T-helper 1 cell treated with Interleukin-12 subunit alpha and Interleukin-12 subunit beta and Interleukin-4 antibody, amounts not matched to agents 30 μg/mL and 1 μg/mL, for 36 hours (primary cell): ENCODE measurements at regions not wholly inside any gene's neighbourhood (a gene's known extent, or its start where the extent isn't known, plus 50 kb on each side); places are given as distances from the start of the nearest gene placed in this dataset.

Experiments used
- H3K27ac Mint-ChIP-seq: one replicate; pipeline ENCODE4 v1.8.0; 2021; ENCODE audit warnings: mild to moderate bottlenecking, mixed read lengths
- H3K27me3 Mint-ChIP-seq: one replicate; pipeline ENCODE4 v1.8.0; 2021; ENCODE audit warnings: low read depth, mixed read lengths
- H3K36me3 Mint-ChIP-seq: one replicate; pipeline ENCODE4 v1.8.0; 2021; ENCODE audit warnings: low read depth, mixed read lengths
- H3K4me1 Mint-ChIP-seq: one replicate; pipeline ENCODE4 v1.8.0; 2021; ENCODE audit warnings: low read depth, mixed read lengths
- H3K4me3 Mint-ChIP-seq: one replicate; pipeline ENCODE4 v1.8.0; 2021; ENCODE audit warnings: mild to moderate bottlenecking, moderate library complexity, mixed read lengths
- H3K9me3 Mint-ChIP-seq: one replicate; pipeline ENCODE4 v1.8.0; 2021; ENCODE audit warnings: mixed read lengths

DNA sequence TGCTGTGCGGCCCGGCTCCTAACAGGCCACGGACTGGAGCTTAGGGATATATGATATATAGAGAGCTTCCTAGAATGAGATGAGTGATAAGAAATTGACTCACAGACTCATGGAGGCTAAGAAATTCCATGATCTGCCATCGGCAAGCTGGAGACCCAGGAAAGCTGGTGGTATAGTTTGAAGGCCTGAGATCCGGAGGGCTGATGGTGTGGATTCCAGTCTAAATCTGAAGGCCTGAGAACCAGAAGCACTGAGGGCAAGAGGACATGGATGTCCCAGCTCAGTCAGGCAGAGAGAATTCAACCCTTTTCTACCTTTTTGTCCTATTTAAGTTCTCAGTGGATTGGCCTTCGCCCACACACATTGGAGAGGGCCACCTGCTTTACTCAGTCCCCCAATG, 564.8 kb downstream of the TBC1D22A start:
- Mint-ChIP-seq H3K27ac (no peak overlapping the region), H3K4me1 (no peaks in the 10 kb centered on the region), H3K4me3 (no peak overlapping the region), H3K9me3 (no peaks in the 10 kb centered on the region), H3K36me3 (no peaks in the 10 kb centered on the region), H3K27me3 (no peaks in the 10 kb centered on the region)

DNA sequence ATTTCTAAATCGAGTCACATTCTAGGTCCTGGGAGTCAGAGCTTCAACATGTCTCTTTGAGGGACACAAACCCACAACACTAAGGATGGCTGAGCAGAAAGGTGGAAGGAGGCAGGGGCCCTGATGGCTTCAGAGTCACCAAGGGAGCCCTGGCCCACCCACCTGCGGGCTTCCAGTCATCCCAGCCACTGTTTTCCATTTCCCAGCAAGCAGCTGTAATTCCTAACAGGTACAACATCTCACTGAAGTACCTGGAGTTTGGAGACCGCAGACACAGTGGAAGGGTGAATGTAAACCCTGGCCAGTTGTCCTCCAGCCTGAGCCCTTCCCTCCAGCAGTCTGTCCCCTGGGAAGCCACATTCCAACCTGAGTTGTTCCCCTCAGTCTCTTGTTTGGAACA, 562.8 kb downstream of the TBC1D22A start:
- Mint-ChIP-seq H3K27ac (no peak overlapping the region), H3K4me1 (no peaks in the 10 kb centered on the region), H3K36me3 (no peaks in the 10 kb centered on the region), H3K9me3 (no peaks in the 10 kb centered on the region), H3K27me3 (no peaks in the 10 kb centered on the region), H3K4me3 (no peak overlapping the region)

DNA sequence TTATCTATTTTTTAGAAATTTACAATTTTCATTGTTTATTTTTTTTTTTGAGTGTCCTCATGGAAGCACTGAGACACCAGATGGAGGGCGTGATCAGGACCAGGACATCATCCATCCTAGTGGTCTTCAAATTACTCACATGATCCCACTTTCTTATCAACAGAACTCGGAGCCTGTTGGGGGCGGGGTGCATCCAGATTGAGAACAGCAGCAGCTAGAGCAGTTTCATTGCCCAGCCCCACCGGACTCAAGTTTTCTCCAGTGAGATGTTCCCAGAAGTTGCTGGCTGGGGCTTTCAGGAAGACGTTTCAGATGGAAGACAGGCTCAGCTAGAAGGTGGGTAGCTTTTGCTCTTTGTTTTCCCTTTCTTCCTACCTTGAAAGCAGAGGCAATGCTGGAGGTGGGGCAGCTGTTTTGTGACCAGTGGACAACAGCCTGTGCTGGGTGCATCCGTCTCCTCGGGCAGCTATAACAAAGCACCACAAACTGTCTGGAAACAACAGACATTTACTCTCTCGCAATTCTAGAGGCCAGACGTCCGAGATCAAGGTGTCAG, 562.1 kb downstream of the TBC1D22A start:
- Mint-ChIP-seq H3K36me3 (no peaks in the 10 kb centered on the region), H3K27me3 (no peaks in the 10 kb centered on the region), H3K27ac (no peak overlapping the region), H3K4me3 (no peak overlapping the region), H3K4me1 (no peaks in the 10 kb centered on the region), H3K9me3 (peaks cover 3% of the 10 kb centered on the region)

DNA sequence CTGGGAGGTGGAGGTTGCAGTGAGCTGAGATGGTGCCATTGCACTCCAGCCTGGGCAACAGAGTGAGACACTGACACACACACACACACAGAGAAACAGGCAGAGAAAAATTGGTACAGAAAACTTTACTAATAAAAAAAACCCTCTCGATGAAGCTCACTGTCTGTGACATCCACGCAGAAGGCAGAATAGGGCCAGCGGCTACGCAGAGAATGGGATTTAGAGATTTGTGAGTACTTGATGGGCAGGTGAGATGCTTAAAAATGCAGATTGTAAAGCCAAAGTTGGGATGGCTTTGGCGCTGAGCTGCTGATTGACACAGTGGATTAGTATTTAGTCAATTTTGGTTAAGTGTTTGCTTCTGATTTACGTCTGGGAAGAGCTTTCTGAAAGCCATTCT, 561.1 kb downstream of the TBC1D22A start:
- H3K36me3 Mint-ChIP-seq = no peaks in the 10 kb centered on the region
- H3K4me3 Mint-ChIP-seq = no peak overlapping the region
- peaks cover 3% of the 10 kb centered on the region for H3K9me3 Mint-ChIP-seq
- H3K27me3 Mint-ChIP-seq = no peaks in the 10 kb centered on the region
- no peak overlapping the region for H3K27ac Mint-ChIP-seq
- H3K4me1 Mint-ChIP-seq = no peaks in the 10 kb centered on the region

DNA sequence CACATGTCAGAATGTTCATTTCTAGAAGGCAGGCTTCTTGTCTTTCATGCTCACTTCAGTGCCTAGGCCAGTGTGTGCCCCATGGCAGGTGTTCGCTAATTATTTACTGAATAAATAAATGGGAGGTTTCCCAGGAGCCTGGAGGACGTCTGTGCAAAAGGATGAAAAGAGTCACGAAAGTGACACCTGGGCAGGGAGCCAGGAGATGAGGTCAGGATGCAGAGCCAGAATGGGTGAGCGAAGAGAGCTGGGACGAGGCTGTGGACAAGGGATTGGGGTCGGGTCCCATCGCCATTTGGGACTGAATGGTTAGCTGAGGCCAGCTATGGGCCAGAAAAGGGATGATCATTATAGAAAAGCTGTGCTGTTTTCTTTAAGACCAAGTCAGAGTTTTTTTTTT, 560.4 kb downstream of the TBC1D22A start:
- peaks cover 3% of the 10 kb centered on the region for H3K9me3 Mint-ChIP-seq
- no peaks in the 10 kb centered on the region for H3K27me3 Mint-ChIP-seq
- H3K27ac Mint-ChIP-seq = no peak overlapping the region
- H3K4me3 Mint-ChIP-seq = no peak overlapping the region
- no peaks in the 10 kb centered on the region for H3K4me1 Mint-ChIP-seq
- no peaks in the 10 kb centered on the region for H3K36me3 Mint-ChIP-seq

DNA sequence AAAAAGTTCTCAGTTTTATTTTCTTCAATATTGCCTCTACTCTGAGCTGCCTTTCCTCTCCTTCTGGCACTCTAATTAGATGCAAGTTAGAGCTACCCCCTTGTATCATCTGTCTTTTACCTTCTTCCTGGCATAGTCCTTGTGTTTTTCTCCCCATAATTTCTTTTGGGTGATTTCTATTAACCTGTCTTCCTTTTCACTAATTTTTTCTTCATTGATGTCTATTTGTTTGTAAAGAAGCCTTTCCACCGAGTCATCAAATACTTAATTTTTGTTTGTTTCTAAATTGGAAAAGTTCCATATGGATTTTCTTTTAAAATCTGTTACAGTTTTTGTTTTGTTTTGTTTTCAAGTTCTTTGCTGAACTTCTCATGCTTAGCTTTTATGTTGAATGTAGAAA, 558.1 kb downstream of the TBC1D22A start:
- Mint-ChIP-seq H3K4me3 (no peak overlapping the region), H3K4me1 (no peaks in the 10 kb centered on the region), H3K9me3 (peaks cover 3% of the 10 kb centered on the region), H3K27ac (no peak overlapping the region), H3K27me3 (peaks cover 3% of the 10 kb centered on the region), H3K36me3 (no peaks in the 10 kb centered on the region)

DNA sequence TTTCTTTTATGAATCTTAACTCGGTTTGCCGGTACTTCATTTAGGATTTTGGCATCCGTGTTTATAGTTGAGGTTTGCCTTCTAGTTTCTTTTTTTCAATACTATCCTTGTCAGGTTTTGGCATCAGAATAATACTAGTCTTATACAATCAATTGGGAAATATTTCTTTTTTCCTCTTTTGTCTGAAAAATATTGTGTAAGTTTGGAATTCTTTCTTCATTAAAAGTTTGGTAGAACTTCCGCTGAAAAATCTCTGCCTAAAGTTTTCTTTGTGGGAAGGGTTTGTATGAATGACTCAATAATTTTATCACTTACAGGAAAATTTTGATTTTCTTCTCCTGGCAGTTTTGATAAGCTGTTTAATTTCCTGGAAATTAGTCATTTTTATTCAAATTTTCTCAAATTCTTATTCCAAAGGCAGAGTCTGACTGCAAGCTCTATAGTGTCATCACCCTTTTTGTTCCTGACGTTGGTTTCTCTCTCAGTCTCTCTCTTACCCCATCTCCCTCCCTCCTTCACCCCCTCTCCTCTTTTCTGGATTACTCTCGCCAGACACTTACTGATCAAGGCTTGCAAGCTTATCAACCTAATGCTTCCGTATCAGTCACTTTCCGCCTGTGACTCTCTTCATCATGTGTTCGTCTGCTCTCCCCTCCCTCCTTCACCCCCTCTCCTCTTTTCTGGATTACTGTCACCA, 555.7 kb downstream of the TBC1D22A start:
- Mint-ChIP-seq H3K36me3 (no peaks in the 10 kb centered on the region), H3K4me3 (no peak overlapping the region), H3K27me3 (peaks cover 3% of the 10 kb centered on the region), H3K9me3 (peaks cover 3% of the 10 kb centered on the region), H3K27ac (no peak overlapping the region), H3K4me1 (no peaks in the 10 kb centered on the region)

DNA sequence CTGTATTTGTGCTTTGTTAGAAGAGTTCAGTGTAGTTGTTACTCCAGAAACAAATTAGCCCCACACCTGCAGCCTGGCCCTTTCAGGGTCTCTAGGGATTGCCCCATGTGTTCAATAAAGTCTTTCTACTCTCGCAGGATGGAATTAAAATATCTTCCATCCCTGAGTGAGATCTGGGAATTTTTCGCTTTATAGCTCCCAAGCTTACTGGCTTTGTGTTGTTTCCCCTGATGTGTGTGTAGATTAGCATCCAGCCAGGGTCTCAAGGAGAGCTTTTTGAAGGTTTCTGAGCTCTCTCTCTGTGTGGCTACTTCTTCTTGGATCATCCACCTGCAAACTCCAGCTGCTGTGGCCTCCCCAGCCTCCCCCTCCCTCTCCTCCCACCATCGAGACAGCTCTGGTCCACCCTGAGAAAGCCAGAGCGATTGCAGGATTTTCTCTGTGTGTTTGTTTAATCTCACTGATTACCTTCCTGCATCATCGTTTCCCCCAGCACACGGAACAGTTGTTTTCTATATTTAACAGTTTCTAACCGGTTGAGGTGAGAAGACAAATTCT, 553.5 kb downstream of the TBC1D22A start:
- H3K27me3 Mint-ChIP-seq = peaks cover 3% of the 10 kb centered on the region
- no peak overlapping the region for H3K27ac Mint-ChIP-seq
- H3K4me1 Mint-ChIP-seq = no peaks in the 10 kb centered on the region
- H3K9me3 Mint-ChIP-seq = peaks cover 3% of the 10 kb centered on the region
- no peaks in the 10 kb centered on the region for H3K36me3 Mint-ChIP-seq
- H3K4me3 Mint-ChIP-seq = no peak overlapping the region

DNA sequence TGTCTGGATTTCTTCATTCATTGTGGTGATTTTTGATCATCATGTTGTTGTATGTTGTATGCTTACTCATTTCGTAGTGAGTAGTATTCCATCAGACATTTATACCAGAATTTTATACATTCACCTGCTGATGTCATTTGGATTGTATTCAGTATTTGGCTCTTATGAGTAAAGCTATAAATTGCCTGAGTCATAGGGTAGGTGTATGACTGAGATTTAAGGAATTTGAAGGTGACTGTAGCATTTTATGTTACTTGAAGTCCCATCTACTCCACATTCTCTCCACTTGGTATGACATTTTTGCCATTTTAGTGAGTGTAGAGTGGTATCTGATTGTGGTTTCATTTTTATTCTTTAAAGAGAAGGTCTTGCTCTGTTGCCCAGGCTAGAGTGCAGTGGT, 548.2 kb downstream of the TBC1D22A start:
- Mint-ChIP-seq H3K4me1 (no peaks in the 10 kb centered on the region), H3K4me3 (no peak overlapping the region), H3K27ac (no peak overlapping the region), H3K9me3 (no peaks in the 10 kb centered on the region), H3K27me3 (no peaks in the 10 kb centered on the region), H3K36me3 (no peaks in the 10 kb centered on the region)

DNA sequence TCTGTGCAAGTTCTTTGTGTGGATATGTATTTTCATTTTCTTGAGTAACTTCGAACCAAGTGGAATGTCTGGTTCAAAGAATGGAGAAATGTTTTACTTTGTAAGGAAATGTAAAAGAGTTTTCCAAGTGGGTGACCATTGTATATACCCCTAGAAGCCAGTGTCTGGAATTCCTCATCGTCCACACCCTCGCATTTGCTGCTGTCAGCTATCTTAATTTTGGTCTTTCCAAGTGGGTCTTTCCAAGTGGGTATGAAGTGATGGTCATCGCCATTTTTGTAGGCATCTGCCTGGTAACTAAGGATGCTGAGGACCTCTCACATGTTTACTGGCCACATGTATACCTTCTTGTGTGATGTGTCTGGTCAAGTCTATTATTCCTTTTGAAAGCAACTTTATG, 547.5 kb downstream of the TBC1D22A start:
- Mint-ChIP-seq H3K27me3 (no peaks in the 10 kb centered on the region), H3K4me1 (no peaks in the 10 kb centered on the region), H3K9me3 (no peaks in the 10 kb centered on the region), H3K4me3 (no peak overlapping the region), H3K36me3 (no peaks in the 10 kb centered on the region), H3K27ac (no peak overlapping the region)

DNA sequence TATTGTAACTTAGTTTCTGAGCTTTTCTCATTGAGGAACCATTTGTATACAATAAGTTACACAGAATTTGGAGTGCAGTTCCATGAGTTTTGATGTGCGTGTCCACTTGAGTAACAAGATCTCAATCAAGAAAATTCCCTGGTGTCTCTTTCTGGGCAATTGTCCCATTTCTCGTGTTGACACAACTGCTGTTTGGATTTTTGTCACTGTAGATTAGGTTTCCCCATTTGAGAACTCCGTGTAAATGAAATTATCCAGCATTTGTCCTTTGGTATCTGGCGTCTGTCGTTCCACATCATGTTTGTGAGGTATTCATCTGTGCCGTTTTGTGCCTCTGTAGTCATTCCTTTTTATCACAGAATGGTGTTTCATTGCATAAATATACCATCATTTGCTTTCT, 547.0 kb downstream of the TBC1D22A start:
- Mint-ChIP-seq H3K4me1 (no peaks in the 10 kb centered on the region), H3K9me3 (no peaks in the 10 kb centered on the region), H3K27ac (no peak overlapping the region), H3K4me3 (no peak overlapping the region), H3K36me3 (no peaks in the 10 kb centered on the region), H3K27me3 (no peaks in the 10 kb centered on the region)

DNA sequence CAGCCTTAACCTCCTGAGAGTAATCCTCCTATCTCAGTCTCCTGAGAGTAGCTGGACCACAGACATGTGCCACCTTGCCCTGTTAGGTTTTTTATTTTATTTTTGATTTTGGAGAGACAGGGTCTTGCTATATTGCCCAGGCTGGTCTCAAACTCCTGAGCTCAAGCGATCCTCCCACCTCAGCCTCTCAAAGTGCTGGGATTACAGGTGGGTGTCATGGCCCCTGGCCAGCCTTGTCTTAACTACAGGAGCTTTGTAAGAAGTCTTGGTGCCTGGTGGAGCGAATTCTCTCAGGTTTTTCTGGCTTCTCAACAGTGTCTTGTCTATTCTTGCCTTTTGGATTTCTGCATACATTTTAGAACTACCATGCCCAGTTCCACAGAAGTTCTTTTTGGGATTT, 546.4 kb downstream of the TBC1D22A start:
- H3K27me3 Mint-ChIP-seq = no peaks in the 10 kb centered on the region
- no peaks in the 10 kb centered on the region for H3K4me1 Mint-ChIP-seq
- H3K4me3 Mint-ChIP-seq = no peak overlapping the region
- no peaks in the 10 kb centered on the region for H3K9me3 Mint-ChIP-seq
- H3K36me3 Mint-ChIP-seq = no peaks in the 10 kb centered on the region
- H3K27ac Mint-ChIP-seq = no peak overlapping the region

DNA sequence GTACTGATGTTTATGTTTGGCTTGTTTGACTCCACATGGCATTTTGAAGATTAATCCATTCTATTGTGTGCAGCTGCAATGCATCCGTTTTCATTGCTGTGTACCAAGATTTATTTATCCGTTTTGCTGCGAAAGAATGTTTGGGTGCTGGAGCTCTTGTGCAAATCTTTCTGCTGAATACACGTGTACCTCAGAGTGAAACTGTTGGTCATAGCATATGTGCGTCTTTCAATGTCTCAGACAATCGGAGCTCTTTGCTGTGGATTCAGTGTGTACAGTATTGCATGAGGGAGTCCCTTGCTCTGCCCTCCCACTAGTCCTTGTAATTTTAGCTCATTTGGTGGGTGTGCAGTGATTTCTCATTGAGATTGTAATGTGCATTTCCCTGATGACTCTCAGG, 545.4 kb downstream of the TBC1D22A start:
- Mint-ChIP-seq H3K4me3 (no peak overlapping the region), H3K4me1 (no peaks in the 10 kb centered on the region), H3K27me3 (no peaks in the 10 kb centered on the region), H3K36me3 (no peaks in the 10 kb centered on the region), H3K9me3 (no peaks in the 10 kb centered on the region), H3K27ac (no peak overlapping the region)

DNA sequence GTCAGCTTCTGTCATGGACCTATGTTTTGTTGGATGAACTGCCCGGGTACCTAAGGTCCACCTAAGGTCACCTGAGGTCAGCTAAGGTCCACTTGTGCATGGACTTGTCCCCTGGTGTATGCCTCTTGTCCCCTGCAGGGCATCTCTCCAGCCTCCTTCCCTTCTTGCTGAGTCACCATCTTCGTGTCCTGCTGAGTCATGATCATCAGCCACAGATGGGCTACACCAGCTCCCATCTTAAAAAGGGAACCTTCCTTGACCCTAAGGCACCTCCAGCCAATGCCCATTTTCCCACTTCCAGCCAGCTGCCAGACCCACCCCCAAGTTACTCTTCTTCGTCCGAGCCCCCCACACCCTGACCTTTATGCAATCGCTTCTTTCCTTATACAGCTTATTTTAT, 544.9 kb downstream of the TBC1D22A start:
- H3K4me3 Mint-ChIP-seq = no peak overlapping the region
- H3K27ac Mint-ChIP-seq = no peak overlapping the region
- no peaks in the 10 kb centered on the region for H3K36me3 Mint-ChIP-seq
- H3K27me3 Mint-ChIP-seq = no peaks in the 10 kb centered on the region
- no peaks in the 10 kb centered on the region for H3K9me3 Mint-ChIP-seq
- H3K4me1 Mint-ChIP-seq = no peaks in the 10 kb centered on the region

DNA sequence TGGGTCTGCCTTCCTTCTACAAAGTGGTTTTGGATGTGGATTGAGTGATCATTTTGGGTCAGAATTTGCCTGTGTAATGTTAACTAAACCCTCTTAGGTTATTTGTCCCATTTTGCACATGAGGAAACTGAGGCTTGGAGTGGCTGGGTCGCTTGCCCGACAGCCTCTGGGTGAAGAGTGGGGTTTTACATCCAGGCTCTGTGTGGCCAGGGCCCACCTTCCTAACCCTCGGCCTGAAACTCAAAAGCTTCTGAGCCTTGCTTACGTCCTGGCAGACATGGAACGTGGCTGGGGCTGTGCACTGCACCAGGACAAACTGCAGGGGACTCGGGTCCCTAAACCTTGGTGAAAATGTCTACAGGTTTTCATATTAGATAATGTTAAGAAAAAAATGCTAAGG, 542.4 kb downstream of the TBC1D22A start:
- Mint-ChIP-seq H3K4me3 (no peak overlapping the region), H3K9me3 (no peaks in the 10 kb centered on the region), H3K27ac (no peak overlapping the region), H3K27me3 (no peaks in the 10 kb centered on the region), H3K4me1 (no peaks in the 10 kb centered on the region), H3K36me3 (no peaks in the 10 kb centered on the region)
